MM.1S (cell line): ENCODE measurements at regions not wholly inside any gene's neighbourhood (a gene's known extent, or its start where the extent isn't known, plus 50 kb on each side); places are given as distances from the start of the nearest gene placed in this dataset.

Experiments used
- EZH2 ChIP-seq: fragments of 300-600 bp; sonication (generic); optimal IDR thresholded peaks from 2 replicates; pipeline ENCODE3; 2017; ENCODE audit warnings: low read depth, mild to moderate bottlenecking, antibody characterized with exemption, low read length, mixed read lengths
- TF ChIP-seq, protein P1 (sequence below): fragments of 300-600 bp; sonication (generic); IDR thresholded peaks from 2 replicates; pipeline ENCODE4 v1.5.1; 2016; ENCODE audit warnings: antibody characterized with exemption, low read length, mixed read lengths

DNA sequence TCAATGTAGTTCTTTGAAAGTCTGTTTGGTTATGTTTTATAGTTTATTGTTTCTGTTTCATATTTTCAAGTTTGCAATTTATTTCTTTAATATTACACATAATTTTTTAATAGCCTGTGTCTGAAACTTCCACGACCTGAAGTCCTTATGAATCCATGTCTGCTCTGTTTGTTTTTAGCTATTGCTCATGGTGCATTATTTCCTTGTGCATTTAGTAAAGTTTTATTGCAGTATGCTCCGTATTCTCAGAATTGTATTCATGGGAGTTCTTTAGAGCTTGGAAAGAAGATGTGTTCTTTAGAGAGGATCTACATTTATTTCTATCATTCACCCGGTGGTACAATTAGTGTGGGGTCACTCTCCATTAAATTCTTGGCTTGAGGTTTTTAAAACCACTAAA is 133.2 kb upstream of the NFIB start:
- no peak for TF ChIP-seq EZH2
- TF ChIP-seq, protein P1, sequence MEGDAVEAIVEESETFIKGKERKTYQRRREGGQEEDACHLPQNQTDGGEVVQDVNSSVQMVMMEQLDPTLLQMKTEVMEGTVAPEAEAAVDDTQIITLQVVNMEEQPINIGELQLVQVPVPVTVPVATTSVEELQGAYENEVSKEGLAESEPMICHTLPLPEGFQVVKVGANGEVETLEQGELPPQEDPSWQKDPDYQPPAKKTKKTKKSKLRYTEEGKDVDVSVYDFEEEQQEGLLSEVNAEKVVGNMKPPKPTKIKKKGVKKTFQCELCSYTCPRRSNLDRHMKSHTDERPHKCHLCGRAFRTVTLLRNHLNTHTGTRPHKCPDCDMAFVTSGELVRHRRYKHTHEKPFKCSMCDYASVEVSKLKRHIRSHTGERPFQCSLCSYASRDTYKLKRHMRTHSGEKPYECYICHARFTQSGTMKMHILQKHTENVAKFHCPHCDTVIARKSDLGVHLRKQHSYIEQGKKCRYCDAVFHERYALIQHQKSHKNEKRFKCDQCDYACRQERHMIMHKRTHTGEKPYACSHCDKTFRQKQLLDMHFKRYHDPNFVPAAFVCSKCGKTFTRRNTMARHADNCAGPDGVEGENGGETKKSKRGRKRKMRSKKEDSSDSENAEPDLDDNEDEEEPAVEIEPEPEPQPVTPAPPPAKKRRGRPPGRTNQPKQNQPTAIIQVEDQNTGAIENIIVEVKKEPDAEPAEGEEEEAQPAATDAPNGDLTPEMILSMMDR: no peak
